ENCODE measurements at regions not wholly inside any gene's neighbourhood (a gene's known extent, or its start where the extent isn't known, plus 50 kb on each side); places are given as distances from the start of the nearest gene placed in this dataset.

- H3K4me3 ChIP-seq (ENCODE audit: low read depth, low read length): peak overlapping the region; percentile 48
- peak; percentile 32 for DNase-seq (ENCODE audit: low read depth)
- no peak for TF ChIP-seq CTCF (IDR thresholded peaks at IDR 0.05; ENCODE audit: insufficient read depth, low read depth, low read length)
These were observed 180.3 kb downstream of the CDH26 start for GRCh38 chr20:60138256-60139220.

- DNase-seq (ENCODE audit: low read depth): peak; percentile 58
- no peak overlapping the region for H3K4me3 ChIP-seq (ENCODE audit: low read depth, low read length)
- TF ChIP-seq CTCF (IDR thresholded peaks at IDR 0.05; ENCODE audit: insufficient read depth, low read depth, low read length): no peak
These were observed 181.6 kb downstream of the CDH26 start for GRCh38 chr20:60139663-60140446.

- no peak for DNase-seq (ENCODE audit: low read depth)
- no peak for TF ChIP-seq CTCF (IDR thresholded peaks at IDR 0.05; ENCODE audit: insufficient read depth, low read depth, low read length)
- no peak overlapping the region for H3K4me3 ChIP-seq (ENCODE audit: low read depth, low read length)
These were observed 184.4 kb downstream of the CDH26 start for GRCh38 chr20:60142587-60142986.

GRCh38 chr20:60143261-60143842, 185.1 kb downstream of the CDH26 start:
- no peak overlapping the region for H3K4me3 ChIP-seq (ENCODE audit: low read depth, low read length)
- no peak for TF ChIP-seq CTCF (IDR thresholded peaks at IDR 0.05; ENCODE audit: insufficient read depth, low read depth, low read length)
- no peak for DNase-seq (ENCODE audit: low read depth)

GRCh38 chr20:60144404-60144803, 186.2 kb downstream of the CDH26 start:
- no peak for TF ChIP-seq CTCF (IDR thresholded peaks at IDR 0.05; ENCODE audit: insufficient read depth, low read depth, low read length)
- H3K4me3 ChIP-seq (ENCODE audit: low read depth, low read length): no peak overlapping the region
- no peak for DNase-seq (ENCODE audit: low read depth)

- DNase-seq (ENCODE audit: low read depth): no peak
- no peak overlapping the region for H3K4me3 ChIP-seq (ENCODE audit: low read depth, low read length)
- no peak for TF ChIP-seq CTCF (IDR thresholded peaks at IDR 0.05; ENCODE audit: insufficient read depth, low read depth, low read length)
These were observed 186.8 kb downstream of the CDH26 start for GRCh38 chr20:60144974-60145527.
